ENCODE measurements at regions not wholly inside any gene's neighbourhood (a gene's known extent, or its start where the extent isn't known, plus 50 kb on each side); places are given as distances from the start of the nearest gene placed in this dataset.

DNA sequence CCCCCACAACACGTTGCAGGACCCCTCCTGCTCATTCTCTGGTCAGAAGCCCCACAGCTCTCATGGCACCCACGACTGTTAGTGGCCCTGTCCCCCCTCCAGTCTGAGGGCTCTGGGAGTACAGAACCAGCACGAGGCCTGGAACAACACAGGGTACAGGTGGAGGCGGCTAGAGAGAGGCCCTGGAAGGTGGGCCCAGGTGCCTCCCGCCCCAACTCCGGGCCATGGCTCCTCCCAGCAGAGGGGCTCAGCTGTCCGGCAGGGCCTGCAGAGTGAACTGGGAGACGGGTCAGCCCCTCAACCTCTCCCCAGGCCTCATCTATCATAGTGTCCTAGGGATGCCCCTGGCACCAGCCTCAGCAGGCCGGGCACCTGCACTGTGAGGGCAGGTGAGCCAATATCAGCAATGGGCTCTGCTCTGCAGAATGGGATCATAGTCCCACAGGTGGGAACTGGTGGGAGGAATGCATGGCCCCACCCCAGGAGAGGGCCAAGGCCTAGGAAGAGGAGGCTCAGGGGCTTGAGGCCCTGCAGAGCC, 58.6 kb downstream of the BARX1 start:
- TF ChIP-seq, protein P1, sequence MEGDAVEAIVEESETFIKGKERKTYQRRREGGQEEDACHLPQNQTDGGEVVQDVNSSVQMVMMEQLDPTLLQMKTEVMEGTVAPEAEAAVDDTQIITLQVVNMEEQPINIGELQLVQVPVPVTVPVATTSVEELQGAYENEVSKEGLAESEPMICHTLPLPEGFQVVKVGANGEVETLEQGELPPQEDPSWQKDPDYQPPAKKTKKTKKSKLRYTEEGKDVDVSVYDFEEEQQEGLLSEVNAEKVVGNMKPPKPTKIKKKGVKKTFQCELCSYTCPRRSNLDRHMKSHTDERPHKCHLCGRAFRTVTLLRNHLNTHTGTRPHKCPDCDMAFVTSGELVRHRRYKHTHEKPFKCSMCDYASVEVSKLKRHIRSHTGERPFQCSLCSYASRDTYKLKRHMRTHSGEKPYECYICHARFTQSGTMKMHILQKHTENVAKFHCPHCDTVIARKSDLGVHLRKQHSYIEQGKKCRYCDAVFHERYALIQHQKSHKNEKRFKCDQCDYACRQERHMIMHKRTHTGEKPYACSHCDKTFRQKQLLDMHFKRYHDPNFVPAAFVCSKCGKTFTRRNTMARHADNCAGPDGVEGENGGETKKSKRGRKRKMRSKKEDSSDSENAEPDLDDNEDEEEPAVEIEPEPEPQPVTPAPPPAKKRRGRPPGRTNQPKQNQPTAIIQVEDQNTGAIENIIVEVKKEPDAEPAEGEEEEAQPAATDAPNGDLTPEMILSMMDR (IDR thresholded peaks at IDR 0.05), result no peak
- no peak for TF ChIP-seq POLR2A (IDR thresholded peaks at IDR 0.05)

Measured in body of pancreas (tissue), 4 donors.